GM18520 (cell line): ENCODE measurements at regions not wholly inside any gene's neighbourhood (a gene's known extent, or its start where the extent isn't known, plus 50 kb on each side); places are given as distances from the start of the nearest gene placed in this dataset.
"Not testable (repeated sequence)": the region's sequence is repeated elsewhere in the genome, so short reads cannot be mapped to it uniquely, and the experiment has no call there.

Experiments
- ATAC-seq: cut with Tn5 transposase; IDR thresholded peaks from one replicate; pipeline ENCODE4 v1.9.1; 2021; ENCODE audit not compliant: unreplicated experiment

DNA sequence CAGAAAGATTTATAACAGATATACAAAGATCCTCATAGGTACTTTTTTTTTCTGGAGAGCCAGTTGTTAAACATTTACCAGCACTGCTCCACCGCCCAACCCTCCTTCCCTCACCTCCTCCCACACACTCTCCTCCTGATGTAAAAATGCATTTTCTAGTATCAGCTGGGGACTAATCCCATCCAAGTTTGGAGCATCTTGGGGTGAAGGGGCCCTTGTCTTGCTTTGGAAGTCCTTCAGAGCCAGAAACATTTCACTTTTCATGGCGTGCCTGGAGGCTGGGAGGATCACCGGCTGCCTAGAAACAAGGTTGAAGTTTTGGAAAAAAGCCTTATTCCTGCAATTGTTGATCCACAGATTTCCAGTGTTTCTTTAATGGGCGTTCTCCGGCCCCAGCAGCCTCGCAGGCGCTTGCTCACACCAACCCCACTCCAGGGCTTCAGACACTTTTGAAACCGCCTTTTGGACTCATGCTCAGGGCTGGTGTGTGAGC is 165.1 kb upstream of the AFDN start:
- no peak for ATAC-seq

DNA sequence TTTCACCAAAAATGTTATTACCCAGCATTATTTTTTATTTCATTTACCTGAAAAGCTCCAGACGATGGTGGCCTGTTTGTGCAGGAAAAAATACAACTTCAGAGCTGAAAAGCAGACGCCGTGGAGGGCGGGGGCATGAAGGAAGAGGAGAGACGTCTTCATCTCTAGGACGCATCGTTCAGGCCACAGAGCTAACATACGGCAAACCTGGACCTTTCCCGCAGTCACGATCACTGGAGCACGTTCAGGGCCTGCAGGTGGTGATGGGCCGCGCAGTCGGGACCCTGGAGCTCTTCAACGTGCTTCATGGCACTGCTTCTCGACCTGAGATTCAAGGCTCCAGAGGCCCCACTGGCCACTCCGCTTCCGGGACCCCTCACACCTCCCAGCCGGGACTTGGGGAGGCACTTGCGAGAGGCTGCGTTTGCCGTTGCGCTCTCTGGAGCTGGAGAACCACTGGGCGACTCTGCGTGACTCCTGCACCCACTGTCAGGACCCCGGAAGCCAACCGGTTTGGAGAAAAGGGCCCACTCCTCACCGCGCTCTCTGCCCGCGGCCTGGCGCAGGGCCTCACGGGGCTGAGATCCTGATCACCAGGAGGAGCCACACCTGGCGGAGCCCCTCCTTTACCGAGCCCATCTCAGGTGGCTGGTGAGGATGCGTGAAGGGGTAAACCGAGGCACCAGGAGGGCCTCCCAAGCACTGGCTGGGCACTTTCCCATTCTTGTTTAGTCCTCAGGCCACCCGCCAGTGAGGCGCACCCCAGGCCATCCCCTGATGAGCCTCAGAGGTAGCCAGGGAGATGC is 164.4 kb upstream of the AFDN start:
- no peak for ATAC-seq

DNA sequence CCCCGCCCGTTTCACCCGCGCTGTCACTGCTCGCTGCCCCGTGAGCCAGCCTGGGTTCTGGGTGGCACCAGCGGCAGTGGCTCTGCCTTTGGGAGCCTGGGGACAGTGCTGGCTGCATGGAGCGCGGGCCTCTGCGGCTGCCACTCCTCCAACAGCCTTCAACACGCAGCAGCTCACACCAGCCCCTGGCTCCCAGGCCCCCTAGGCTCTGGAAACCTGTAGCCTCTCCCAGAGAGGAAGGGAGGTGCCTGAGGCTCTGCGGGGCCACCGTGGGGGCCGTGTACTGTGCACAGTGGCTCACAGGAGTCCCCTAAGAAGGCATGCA is 163.9 kb upstream of the AFDN start:
- ATAC-seq, result no peak

DNA sequence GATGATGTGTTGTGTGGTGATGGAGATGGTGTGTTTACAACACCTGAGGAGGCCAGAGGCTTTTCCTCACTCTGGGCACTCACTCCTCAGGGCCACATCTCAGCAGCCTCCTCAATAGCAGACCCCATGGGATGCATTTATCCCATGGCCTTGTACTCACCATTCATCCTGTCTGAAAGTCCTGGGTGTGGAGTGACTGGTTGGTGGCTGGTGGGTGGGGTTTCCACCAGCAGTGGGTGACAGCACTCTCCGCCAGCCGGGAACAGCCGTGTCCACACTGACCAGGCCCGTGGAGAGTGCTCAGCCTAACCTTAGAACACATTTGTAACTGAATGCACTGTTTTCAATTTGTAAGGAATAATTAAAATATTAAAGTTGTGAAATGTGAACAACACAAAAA is 163.4 kb upstream of the AFDN start:
- no peak for ATAC-seq

DNA sequence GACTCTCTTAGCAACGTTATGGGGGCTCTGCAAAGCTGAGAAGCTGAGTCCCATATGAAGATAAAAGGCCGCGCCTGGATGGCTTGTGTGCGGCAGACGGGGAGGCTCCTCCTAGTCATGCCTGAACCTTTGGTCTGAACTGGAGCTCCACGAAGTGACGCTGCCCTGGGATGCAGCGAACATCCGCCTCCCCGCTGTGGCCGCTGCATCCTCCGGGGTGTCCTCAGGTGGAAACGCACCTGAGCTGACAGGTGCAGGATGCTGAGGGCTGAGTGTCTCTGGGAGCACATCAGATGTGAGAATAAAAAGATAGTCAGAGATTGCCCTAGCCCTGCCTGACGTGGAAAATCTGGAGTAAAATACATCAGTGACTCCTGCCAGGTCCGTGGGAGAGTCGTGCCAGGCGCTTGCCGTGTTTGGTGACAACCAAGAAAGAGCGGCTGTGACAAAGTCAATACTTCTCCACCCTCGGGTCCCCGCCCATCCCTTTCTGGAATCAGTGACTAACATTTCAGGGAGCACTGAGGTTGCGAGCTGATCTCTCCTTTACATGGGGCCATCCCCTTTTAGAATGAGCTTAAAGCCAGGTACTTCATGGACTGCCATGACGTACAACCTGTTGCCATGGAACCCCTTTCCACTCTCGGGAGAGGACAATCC is 162.8 kb upstream of the AFDN start:
- ATAC-seq, result no peak

DNA sequence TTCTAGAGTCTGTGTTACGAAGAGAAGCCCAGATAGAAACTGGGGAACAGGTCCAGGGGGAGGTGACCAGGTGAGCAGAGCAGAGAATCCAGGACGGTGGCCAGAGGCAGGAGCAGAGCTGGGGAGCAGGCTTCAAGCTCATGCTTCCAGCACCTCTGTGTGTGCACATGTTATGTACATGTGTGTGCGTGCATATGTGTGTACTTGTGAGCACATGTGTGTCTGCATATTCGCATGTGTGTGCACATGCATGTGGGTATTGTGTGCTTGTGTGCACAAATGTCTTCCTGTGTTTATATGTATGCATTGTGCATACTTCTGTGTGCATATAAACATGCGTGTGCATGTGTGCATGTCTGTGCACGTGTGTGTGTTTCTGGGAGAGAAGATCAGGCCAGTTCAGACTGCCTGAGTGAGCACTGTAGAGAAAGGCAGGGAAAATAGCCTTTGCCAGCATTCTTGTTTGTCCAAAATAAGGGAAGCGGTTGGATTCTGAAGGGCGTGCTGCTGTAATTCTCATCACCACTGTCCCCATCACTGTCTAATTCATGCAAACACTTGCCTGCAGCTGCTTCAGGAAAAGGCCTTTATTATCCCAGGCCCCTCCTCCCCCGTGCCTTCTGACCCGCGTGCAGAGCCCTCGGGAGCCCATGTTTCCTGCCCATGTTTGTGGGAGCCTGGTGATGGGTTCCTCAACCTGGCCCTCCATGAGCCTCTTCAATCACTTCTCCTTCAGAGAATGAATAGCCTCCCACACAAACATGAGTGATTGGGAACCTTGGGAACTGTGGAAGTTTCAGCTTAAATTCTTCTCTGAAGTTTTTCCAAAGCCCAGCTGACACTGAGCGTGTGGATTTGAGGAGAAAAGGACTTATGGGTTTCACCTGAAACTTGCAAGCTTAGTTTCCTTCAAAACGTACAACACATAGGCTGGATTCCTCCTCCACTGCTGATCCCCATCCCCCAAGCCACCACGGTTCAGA is 161.7 kb upstream of the AFDN start:
- ATAC-seq, result no peak

DNA sequence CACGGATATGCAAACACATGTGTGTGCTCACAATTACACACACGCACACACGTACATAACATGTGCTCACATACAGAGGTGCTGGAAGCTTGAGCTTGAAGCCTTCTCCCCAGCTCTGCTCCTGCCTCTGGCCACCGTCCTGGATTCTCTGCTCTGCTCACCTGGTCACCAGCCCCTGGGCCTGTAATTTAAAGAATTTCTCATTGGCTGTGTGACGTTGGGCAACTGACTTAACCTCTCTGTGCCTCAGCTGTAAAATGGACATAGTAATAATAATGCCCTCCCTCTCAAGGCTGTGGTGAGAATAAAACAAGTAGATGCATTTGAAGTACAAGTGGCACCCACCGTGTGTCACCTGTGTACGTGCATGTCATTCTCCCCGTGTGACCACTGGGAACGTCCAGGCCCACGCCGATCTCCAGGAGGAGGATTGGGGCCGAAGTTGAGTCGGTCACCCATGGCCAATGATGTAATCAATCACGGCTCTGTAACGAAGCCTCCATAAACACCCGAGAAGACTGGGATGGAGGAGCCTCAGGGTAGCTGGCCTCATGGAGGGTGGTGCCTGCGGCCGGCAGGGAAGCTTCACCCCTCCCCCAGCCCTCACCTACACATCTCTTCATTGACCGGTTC is 160.9 kb upstream of the AFDN start:
- ATAC-seq, result no peak

DNA sequence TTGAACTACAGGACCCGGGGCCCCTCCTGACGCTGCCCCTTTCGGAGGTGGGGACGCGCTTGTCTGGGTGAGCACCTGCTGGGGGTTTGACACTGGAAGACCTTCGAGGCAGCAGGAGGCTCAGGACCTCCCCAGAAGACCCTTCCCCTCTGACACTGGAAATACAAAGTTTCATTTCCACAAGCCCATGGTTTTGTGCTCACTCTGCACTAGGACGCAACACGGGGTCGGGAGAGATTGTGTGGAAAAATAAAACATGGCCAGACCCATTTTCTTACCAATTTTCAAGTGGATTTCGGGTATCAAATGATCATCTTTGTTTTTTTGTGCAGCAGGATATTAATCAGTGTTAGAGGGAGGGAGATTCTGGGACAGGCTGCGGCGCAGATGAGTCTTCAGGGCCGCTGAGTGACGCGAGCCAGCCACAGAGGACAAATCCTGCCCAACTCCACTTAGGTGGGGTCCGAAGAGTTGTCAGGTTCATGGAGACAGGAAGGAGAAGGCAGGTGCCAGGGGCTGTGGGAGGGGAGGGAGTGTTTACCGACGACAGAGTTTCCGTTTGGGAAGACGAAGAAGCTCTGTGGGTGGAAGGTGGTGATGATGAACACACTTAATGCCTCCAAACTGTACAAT is 160.0 kb upstream of the AFDN start:
- ATAC-seq, result no peak

DNA sequence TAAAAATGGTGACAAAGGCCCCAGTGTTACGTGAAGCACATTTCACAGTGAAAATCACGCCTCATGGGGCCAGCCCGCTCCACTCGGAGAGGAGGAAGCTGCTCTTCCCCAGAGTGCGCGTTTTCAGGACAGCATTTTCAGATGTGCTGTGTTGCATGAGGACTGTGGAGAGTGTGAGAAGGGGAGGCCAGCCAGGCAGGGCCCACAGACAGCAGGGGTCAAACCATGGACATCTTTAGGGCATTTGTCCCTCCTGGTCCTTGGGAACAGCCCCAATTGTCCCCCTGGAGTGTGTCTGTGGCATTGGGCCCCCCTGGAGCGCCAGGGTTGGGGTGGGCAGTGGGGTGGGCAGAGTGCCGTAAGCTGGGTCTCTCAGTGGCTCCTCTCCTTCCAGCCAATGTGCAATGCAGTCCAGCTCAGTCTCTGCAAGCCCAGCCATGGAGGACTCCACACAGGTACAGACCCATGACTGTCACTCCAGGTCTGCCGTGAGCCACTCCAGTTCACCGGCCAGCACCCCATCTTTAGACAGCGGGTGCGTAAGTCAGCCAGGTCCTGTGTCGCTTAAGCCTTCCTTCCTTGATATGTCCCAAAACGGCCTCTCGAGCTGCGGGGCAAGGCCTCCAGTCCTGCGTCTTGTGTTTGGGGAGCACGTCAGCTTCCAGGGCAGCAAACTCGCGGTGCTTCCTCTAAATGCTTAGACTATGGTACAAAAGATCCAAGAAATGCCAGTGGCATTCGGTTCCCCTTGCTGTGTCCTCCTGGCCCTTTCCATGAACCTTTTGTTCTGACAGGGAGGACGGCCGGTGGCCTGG is 159.3 kb upstream of the AFDN start:
- no peak for ATAC-seq

DNA sequence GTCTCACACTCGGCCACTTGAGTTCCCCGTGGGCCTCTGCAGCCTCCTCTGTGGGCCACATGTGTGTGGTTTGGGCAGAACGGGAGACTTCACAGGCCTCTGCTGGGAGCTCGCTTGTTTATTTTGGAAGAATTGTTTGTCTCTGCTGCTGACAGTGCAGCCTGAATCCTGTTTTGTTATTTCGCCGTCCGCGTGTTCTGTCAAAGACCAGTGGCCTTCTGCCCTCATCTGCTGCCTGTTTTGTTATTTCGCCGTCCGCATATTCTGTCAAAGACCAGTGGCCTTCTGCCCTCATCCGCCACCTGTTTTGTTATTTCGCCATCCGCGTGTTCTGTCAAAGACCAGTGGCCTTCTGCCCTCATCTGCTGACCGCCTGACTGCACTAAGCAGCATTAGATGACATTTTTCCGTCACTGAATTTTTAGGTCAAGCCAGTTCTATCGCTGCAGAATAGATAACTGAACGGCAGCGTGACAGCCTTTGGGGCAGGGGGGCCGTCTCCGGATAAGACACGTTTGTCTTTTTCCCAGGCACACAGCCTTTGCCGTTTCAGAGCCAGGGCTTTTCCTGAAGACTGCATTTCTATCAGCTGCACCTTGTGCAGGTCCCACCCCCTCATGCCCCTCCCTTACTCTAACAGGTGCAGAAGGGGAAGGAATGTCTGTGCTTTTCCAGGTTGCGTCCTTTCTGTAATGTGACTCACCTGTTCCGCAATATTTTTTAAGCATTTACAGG is 158.5 kb upstream of the AFDN start:
- no peak for ATAC-seq

DNA sequence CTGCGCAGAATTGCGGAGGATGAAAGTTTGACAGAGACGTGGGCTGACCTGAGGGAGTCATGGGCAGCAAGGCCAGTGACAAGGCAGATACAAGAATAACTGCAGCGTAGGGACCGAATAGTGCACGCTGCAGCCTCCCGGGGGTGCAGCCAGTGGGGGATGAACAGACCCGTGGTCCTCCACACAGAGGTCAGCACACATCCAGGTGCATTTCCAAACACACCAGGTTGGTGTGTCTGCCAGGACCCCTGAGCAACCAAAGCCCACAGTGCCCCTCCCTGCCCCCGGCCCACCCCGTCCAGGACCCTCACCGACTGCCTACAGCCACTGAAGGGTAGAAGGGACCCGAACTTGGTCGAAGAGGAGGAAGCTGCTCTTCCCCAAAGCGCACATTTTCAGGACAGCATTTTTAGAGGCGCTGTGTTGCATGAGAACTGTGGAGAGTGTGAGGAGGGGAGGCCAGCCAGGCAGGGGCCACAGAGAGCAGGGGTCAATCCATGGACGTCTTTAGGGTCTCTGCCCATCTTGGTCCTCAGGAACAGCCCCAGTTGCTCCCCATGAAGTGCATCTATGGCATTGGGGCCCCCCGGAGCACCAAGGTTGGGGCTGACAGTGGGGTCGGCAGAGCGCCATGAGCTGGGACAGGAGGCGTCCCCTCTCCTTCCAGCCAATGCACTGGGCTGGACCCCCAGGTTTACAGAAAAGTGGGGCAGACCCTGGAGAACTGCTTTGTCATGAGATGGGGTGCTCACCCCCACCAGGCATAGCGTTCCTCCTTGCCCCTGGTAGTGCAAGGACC is 157.8 kb upstream of the AFDN start:
- no peak for ATAC-seq

DNA sequence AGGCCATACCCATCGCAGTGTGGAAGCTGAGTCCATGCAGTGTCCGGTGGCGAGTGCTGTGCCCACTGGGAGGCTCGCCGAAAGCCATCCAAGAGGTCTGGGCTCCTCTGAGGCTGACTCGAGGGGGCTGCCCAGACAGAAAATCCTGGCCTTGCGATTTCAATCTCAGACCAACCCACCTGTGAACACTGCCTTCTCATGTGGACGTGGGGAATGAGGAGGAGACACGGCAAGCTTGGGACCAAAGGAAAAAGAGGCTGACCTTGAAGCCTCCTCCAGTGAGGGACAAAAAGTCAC is 157.2 kb upstream of the AFDN start:
- ATAC-seq, result no peak

DNA sequence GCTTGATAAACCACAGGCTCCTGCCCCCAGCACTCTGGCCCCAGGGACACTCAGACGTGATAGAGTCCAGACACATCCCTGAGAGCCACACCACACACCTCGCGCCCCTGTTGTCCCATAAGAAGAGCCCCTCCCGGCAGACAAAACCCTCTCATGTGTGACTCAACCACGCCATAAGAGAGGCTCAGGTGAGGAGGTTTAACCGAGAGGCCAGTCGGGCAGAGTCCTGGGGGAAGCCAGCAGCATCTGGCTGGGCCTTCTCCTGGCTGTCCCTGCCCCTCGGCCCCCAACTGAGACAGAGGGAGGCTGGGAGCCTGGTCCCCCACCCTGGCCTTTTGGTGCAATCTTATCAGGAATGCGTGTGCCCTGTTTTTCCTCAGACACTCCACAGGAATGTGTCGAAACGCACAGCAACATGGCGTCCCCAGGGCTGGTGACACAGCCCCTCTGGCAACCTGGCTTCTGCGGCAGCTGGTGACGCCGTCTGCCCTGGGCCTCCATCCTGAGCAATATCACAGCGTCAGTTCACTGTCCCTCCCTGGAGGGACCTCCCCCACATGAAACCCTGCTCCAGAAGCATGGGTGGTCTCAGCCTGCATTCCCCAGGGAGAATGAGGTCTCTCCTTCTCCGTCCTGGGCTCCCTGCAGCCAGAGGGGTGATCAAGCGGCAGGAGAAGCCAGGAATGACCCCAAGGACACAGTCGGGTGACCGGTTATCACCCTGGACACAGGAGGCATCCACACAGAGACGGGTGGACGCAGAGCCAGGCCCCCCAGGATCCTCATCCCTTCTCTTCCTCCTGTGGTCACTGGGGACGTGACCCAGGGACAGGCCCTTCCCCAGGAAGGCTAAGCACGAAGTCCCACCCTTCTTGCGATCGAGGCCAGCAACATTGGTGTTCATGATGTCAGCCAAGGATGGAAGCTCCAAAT is 156.6 kb upstream of the AFDN start:
- ATAC-seq, result no peak

DNA sequence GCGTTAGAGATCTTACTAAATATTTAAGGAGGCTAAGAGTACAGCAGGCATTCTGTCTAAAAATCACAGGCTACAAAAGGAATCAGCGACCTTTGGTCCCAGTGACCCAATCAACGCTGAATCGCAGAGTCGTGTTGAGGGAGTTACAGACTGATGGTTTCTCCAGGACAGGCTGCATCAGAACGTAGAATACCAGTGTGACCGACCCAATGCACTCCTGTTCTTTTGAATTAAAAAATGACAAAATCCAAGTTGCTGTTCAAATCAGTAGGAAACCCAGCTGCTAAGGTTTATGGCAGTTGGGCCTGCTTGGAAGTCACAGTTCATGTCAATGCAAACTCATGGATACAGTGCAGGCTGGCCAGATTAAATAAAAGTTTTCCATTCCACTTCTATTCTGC is 155.8 kb upstream of the AFDN start:
- no peak for ATAC-seq

DNA sequence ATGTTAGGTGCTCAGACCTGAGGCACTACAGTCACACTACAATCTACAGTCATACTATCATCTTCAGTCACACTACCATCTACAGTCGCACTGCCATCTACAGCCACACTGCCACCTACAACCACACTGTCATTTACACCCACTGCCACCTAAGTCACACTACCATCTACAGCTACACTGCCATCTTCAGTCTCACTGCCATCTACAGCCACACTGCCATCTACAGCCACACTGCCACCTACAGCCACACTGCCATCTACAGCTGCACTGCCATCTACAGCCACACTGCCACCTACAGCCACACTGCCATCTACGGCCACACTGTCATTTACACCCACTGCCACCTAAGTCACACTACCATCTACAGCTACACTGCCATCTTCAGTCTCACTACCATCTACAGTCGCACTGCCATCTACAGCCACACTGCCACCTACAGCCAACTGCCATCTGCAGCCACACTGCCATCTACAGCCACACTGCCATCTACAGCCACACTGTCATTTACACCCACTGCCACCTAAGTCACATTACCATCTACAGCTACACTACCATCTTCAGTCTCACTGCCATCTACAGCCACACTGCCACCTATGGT is 155.2 kb upstream of the AFDN start:
- not testable (repeated sequence) for ATAC-seq

DNA sequence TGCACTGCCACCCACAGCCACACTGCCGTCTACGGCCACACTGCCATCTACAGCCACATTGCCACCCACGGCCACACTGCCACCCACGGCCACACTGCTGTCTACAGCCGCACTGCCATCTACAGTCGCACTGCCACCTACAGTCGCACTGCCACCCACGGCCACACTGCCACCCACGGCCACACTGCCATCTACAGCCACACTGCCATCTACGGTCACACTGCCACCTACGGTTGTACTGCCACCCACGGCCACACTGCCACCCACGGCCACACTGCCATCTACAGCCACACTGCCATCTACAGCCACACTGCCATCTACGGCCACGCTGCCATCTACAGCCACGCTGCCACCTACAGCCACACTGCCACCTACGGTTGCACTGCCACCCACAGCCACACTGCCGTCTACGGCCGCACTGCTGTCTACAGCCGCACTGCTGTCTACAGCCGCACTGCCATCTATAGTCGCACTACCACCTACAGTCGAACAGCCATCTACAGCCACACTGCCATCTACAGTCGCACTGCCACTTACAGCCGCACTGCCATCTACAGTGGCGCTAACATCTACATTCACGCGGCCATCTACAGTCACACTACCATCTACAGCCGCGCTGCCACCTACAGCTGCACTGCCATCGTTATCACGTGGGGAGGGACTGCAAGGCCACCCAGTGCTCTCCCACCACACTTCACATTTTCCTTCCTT is 154.6 kb upstream of the AFDN start:
- ATAC-seq, result no peak
